GM19351 (cell line): ENCODE measurements at regions not wholly inside any gene's neighbourhood (a gene's known extent, or its start where the extent isn't known, plus 50 kb on each side); places are given as distances from the start of the nearest gene placed in this dataset.
"Not testable (repeated sequence)": the region's sequence is repeated elsewhere in the genome, so short reads cannot be mapped to it uniquely, and the experiment has no call there.

Experiments
- ATAC-seq: cut with Tn5 transposase; IDR thresholded peaks from one replicate; pipeline ENCODE4 v1.9.1; 2021; ENCODE audit warnings: mild to moderate bottlenecking, moderate library complexity; ENCODE audit not compliant: unreplicated experiment

GRCh38 chr5:89695371-89695770, 714.2 kb downstream of the CETN3 start:
- no peak for ATAC-seq

- no peak for ATAC-seq
These were observed 715.5 kb downstream of the CETN3 start for GRCh38 chr5:89694026-89694550.

GRCh38 chr5:89690331-89690730, 719.2 kb downstream of the CETN3 start:
- ATAC-seq = peak; percentile 59

- ATAC-seq = no peak
These were observed 723.3 kb downstream of the CETN3 start for GRCh38 chr5:89686081-89686765.

GRCh38 chr5:89676634-89677033, 732.9 kb downstream of the CETN3 start:
- ATAC-seq = no peak

- no peak for ATAC-seq
These were observed 736.5 kb downstream of the CETN3 start for GRCh38 chr5:89673019-89673418.

GRCh38 chr5:89668821-89669220, 740.7 kb downstream of the CETN3 start:
- ATAC-seq = no peak

- no peak for ATAC-seq
These were observed 747.1 kb downstream of the CETN3 start for GRCh38 chr5:89662499-89662898.

- no peak for ATAC-seq
These were observed 755.9 kb upstream of the MEF2C start for GRCh38 chr5:89638871-89639270.

GRCh38 chr5:89634176-89634575, 751.2 kb upstream of the MEF2C start:
- not testable (repeated sequence) for ATAC-seq

- not testable (repeated sequence) for ATAC-seq
These were observed 747.1 kb upstream of the MEF2C start for GRCh38 chr5:89630064-89630463.

GRCh38 chr5:89628876-89629635, 746.1 kb upstream of the MEF2C start:
- ATAC-seq = no peak

- ATAC-seq = no peak
These were observed 733.0 kb upstream of the MEF2C start for GRCh38 chr5:89615839-89616518.

GRCh38 chr5:89613222-89613956, 730.4 kb upstream of the MEF2C start:
- peak; percentile 97 for ATAC-seq

GRCh38 chr5:89606939-89607534, 724.1 kb upstream of the MEF2C start:
- ATAC-seq = no peak

- no peak for ATAC-seq
These were observed 721.4 kb upstream of the MEF2C start for GRCh38 chr5:89604342-89604741.

- no peak for ATAC-seq
These were observed 718.9 kb upstream of the MEF2C start for GRCh38 chr5:89601880-89602279.

- no peak for ATAC-seq
These were observed 714.9 kb upstream of the MEF2C start for GRCh38 chr5:89597878-89598277.

GRCh38 chr5:89596821-89597220, 713.8 kb upstream of the MEF2C start:
- no peak for ATAC-seq

- no peak for ATAC-seq
These were observed 712.1 kb upstream of the MEF2C start for GRCh38 chr5:89595056-89595455.
